GM19395 (cell line): ENCODE measurements at regions not wholly inside any gene's neighbourhood (a gene's known extent, or its start where the extent isn't known, plus 50 kb on each side); places are given as distances from the start of the nearest gene placed in this dataset.
"Not testable (repeated sequence)": the region's sequence is repeated elsewhere in the genome, so short reads cannot be mapped to it uniquely, and the experiment has no call there.

Experiments used
- ATAC-seq: cut with Tn5 transposase; IDR thresholded peaks from one replicate; pipeline ENCODE4 v1.9.1; 2021; ENCODE audit warnings: mild to moderate bottlenecking, moderate library complexity; ENCODE audit not compliant: unreplicated experiment

- ATAC-seq = no peak
Observed at GRCh38 chr2:7516484-7517063, 599.4 kb downstream of the RNF144A start.

- no peak for ATAC-seq
Observed at GRCh38 chr2:7517088-7517487, 599.9 kb downstream of the RNF144A start.

- no peak for ATAC-seq
Observed at GRCh38 chr2:7517851-7518250, 600.6 kb downstream of the RNF144A start.

- no peak for ATAC-seq
Observed at GRCh38 chr2:7523481-7524120, 606.4 kb downstream of the RNF144A start.

- no peak for ATAC-seq
Observed at GRCh38 chr2:7524195-7524594, 607.0 kb downstream of the RNF144A start.

- ATAC-seq = no peak
Observed at GRCh38 chr2:7525746-7526145, 608.5 kb downstream of the RNF144A start.

- ATAC-seq = no peak
Observed at GRCh38 chr2:7527165-7527722, 610.0 kb downstream of the RNF144A start.

GRCh38 chr2:7530001-7530400 lies 612.8 kb downstream of the RNF144A start:
- ATAC-seq = no peak

- no peak for ATAC-seq
Observed at GRCh38 chr2:7539077-7539476, 621.9 kb downstream of the RNF144A start.

- ATAC-seq = no peak
Observed at GRCh38 chr2:7539760-7540159, 622.5 kb downstream of the RNF144A start.

GRCh38 chr2:7552825-7553570 lies 635.8 kb downstream of the RNF144A start:
- ATAC-seq = no peak

- ATAC-seq = no peak
Observed at GRCh38 chr2:7555260-7555659, 638.0 kb downstream of the RNF144A start.

- ATAC-seq = no peak
Observed at GRCh38 chr2:7557376-7557775, 640.2 kb downstream of the RNF144A start.

- no peak for ATAC-seq
Observed at GRCh38 chr2:7559791-7560190, 642.6 kb downstream of the RNF144A start.

- ATAC-seq = no peak
Observed at GRCh38 chr2:7566382-7566881, 649.2 kb downstream of the RNF144A start.

GRCh38 chr2:7567116-7567515 lies 649.9 kb downstream of the RNF144A start:
- ATAC-seq = not testable (repeated sequence)

GRCh38 chr2:7567646-7568045 lies 650.4 kb downstream of the RNF144A start:
- no peak for ATAC-seq

GRCh38 chr2:7570247-7570646 lies 653.0 kb downstream of the RNF144A start:
- ATAC-seq = no peak

- no peak for ATAC-seq
Observed at GRCh38 chr2:7571701-7572100, 654.5 kb downstream of the RNF144A start.

GRCh38 chr2:7572450-7572849 lies 655.2 kb downstream of the RNF144A start:
- no peak for ATAC-seq

- ATAC-seq = no peak
Observed at GRCh38 chr2:7573166-7573825, 656.1 kb downstream of the RNF144A start.
